ENCODE measurements at regions not wholly inside any gene's neighbourhood (a gene's known extent, or its start where the extent isn't known, plus 50 kb on each side); places are given as distances from the start of the nearest gene placed in this dataset.

GRCh38 chr16:48949636-48950035, 332.0 kb downstream of the CBLN1 start:
- no peak overlapping the region for H3K27ac ChIP-seq
- DNase-seq (ENCODE audit: low read depth, low spot score), result no peak

GRCh38 chr16:48948911-48949310, 332.7 kb downstream of the CBLN1 start:
- TF ChIP-seq EZH2 (IDR thresholded peaks at IDR 0.05), result no peak
- no peak for TF ChIP-seq POLR2AphosphoS5 (IDR thresholded peaks at IDR 0.05; ENCODE audit: borderline replicate concordance, low read depth, low read length)
- TF ChIP-seq FOXP2 (optimal IDR thresholded peaks at IDR 0.05; ENCODE audit: control extremely low read depth, extremely low read length, insufficient read depth), result no peak
- DNase-seq (ENCODE audit: low read depth, low spot score), result no peak
- Histone ChIP-seq H3K36me3 (ENCODE audit: insufficient read depth, low read length) (no peaks in the 10 kb centered on the region), H3K9ac (ENCODE audit: insufficient read length) (no peak overlapping the region), H3K4me3 (no peak overlapping the region), H3K9me3 (ENCODE audit: low read depth, low read length) (no peaks in the 10 kb centered on the region), H3K27ac (no peak overlapping the region)

More at GRCh38 chr16:48949636-48950035, 332.0 kb downstream of the CBLN1 start:
- Histone ChIP-seq H3K9ac (ENCODE audit: insufficient read length) (no peak overlapping the region), H3K9me3 (ENCODE audit: low read depth, low read length) (no peaks in the 10 kb centered on the region), H3K36me3 (ENCODE audit: insufficient read depth, low read length) (no peaks in the 10 kb centered on the region), H3K4me3 (no peak overlapping the region)
- no peak for TF ChIP-seq POLR2AphosphoS5 (IDR thresholded peaks at IDR 0.05; ENCODE audit: borderline replicate concordance, low read depth, low read length)
- TF ChIP-seq EZH2 (IDR thresholded peaks at IDR 0.05), result no peak
- TF ChIP-seq FOXP2 (optimal IDR thresholded peaks at IDR 0.05; ENCODE audit: control extremely low read depth, extremely low read length, insufficient read depth), result no peak

- no peak overlapping the region for H3K27ac ChIP-seq
- no peak for DNase-seq (ENCODE audit: low read depth, low spot score)
- H3K9me3 ChIP-seq (ENCODE audit: low read depth, low read length), result no peaks in the 10 kb centered on the region
- no peak overlapping the region for H3K9ac ChIP-seq (ENCODE audit: insufficient read length)
- H3K36me3 ChIP-seq (ENCODE audit: insufficient read depth, low read length), result no peaks in the 10 kb centered on the region
- no peak overlapping the region for H3K4me3 ChIP-seq
- no peak for TF ChIP-seq EZH2 (IDR thresholded peaks at IDR 0.05)
- TF ChIP-seq FOXP2 (optimal IDR thresholded peaks at IDR 0.05; ENCODE audit: control extremely low read depth, extremely low read length, insufficient read depth), result no peak
- no peak for TF ChIP-seq POLR2AphosphoS5 (IDR thresholded peaks at IDR 0.05; ENCODE audit: borderline replicate concordance, low read depth, low read length)
These were observed 334.3 kb downstream of the CBLN1 start for GRCh38 chr16:48947371-48947713.

GRCh38 chr16:48946686-48947370, 334.8 kb downstream of the CBLN1 start:
- Histone ChIP-seq H3K4me3 (no peak overlapping the region), H3K9me3 (ENCODE audit: low read depth, low read length) (no peaks in the 10 kb centered on the region), H3K27ac (no peak overlapping the region), H3K36me3 (ENCODE audit: insufficient read depth, low read length) (no peaks in the 10 kb centered on the region), H3K9ac (ENCODE audit: insufficient read length) (no peak overlapping the region)
- TF ChIP-seq EZH2 (IDR thresholded peaks at IDR 0.05) (no peak), FOXP2 (optimal IDR thresholded peaks at IDR 0.05; ENCODE audit: control extremely low read depth, extremely low read length, insufficient read depth) (no peak), POLR2AphosphoS5 (IDR thresholded peaks at IDR 0.05; ENCODE audit: borderline replicate concordance, low read depth, low read length) (no peak)
- no peak for DNase-seq (ENCODE audit: low read depth, low spot score)

GRCh38 chr16:48942996-48943395, 333.0 kb upstream of the N4BP1 start:
- Histone ChIP-seq H3K9ac (ENCODE audit: insufficient read length) (no peak overlapping the region), H3K9me3 (ENCODE audit: low read depth, low read length) (no peaks in the 10 kb centered on the region), H3K36me3 (ENCODE audit: insufficient read depth, low read length) (no peaks in the 10 kb centered on the region), H3K4me3 (no peak overlapping the region), H3K27ac (no peak overlapping the region)
- TF ChIP-seq FOXP2 (optimal IDR thresholded peaks at IDR 0.05; ENCODE audit: control extremely low read depth, extremely low read length, insufficient read depth) (no peak), EZH2 (IDR thresholded peaks at IDR 0.05) (no peak), POLR2AphosphoS5 (IDR thresholded peaks at IDR 0.05; ENCODE audit: borderline replicate concordance, low read depth, low read length) (no peak)
- no peak for DNase-seq (ENCODE audit: low read depth, low spot score)

- H3K36me3 ChIP-seq (ENCODE audit: insufficient read depth, low read length), result no peaks in the 10 kb centered on the region
- no peak overlapping the region for H3K27ac ChIP-seq
- H3K9me3 ChIP-seq (ENCODE audit: low read depth, low read length), result no peaks in the 10 kb centered on the region
- no peak for DNase-seq (ENCODE audit: low read depth, low spot score)
- no peak overlapping the region for H3K9ac ChIP-seq (ENCODE audit: insufficient read length)
- TF ChIP-seq EZH2 (IDR thresholded peaks at IDR 0.05) (no peak), POLR2AphosphoS5 (IDR thresholded peaks at IDR 0.05; ENCODE audit: borderline replicate concordance, low read depth, low read length) (no peak)
- H3K4me3 ChIP-seq, result no peak overlapping the region
These were observed 326.8 kb upstream of the N4BP1 start for GRCh38 chr16:48936811-48937210.

- no peak overlapping the region for H3K9ac ChIP-seq (ENCODE audit: insufficient read length)
- no peaks in the 10 kb centered on the region for H3K36me3 ChIP-seq (ENCODE audit: insufficient read depth, low read length)
- TF ChIP-seq EZH2 (IDR thresholded peaks at IDR 0.05) (no peak), POLR2AphosphoS5 (IDR thresholded peaks at IDR 0.05; ENCODE audit: borderline replicate concordance, low read depth, low read length) (no peak), FOXP2 (optimal IDR thresholded peaks at IDR 0.05; ENCODE audit: control extremely low read depth, extremely low read length, insufficient read depth) (no peak)
- no peak overlapping the region for H3K27ac ChIP-seq
- no peak for DNase-seq (ENCODE audit: low read depth, low spot score)
- no peaks in the 10 kb centered on the region for H3K9me3 ChIP-seq (ENCODE audit: low read depth, low read length)
- no peak overlapping the region for H3K4me3 ChIP-seq
These were observed 322.4 kb upstream of the N4BP1 start for GRCh38 chr16:48932216-48932855.

GRCh38 chr16:48930951-48931553, 321.1 kb upstream of the N4BP1 start:
- Histone ChIP-seq H3K36me3 (ENCODE audit: insufficient read depth, low read length) (no peaks in the 10 kb centered on the region), H3K9me3 (ENCODE audit: low read depth, low read length) (no peaks in the 10 kb centered on the region), H3K9ac (ENCODE audit: insufficient read length) (no peak overlapping the region), H3K27ac (no peak overlapping the region), H3K4me3 (no peak overlapping the region)
- DNase-seq (ENCODE audit: low read depth, low spot score), result no peak
- TF ChIP-seq FOXP2 (optimal IDR thresholded peaks at IDR 0.05; ENCODE audit: control extremely low read depth, extremely low read length, insufficient read depth) (no peak), POLR2AphosphoS5 (IDR thresholded peaks at IDR 0.05; ENCODE audit: borderline replicate concordance, low read depth, low read length) (no peak), EZH2 (IDR thresholded peaks at IDR 0.05) (no peak)
